T-helper 1 cell (primary cell): ENCODE measurements at regions not wholly inside any gene's neighbourhood (a gene's known extent, or its start where the extent isn't known, plus 50 kb on each side); places are given as distances from the start of the nearest gene placed in this dataset.
"Not testable (repeated sequence)": the region's sequence is repeated elsewhere in the genome, so short reads cannot be mapped to it uniquely, and the experiment has no call there.

Experiments used
- DNase-seq, 5 donors: peaks; one replicate each; pipeline ENCODE4 v3.0.0-alpha.2; 2012 to 2020

DNA sequence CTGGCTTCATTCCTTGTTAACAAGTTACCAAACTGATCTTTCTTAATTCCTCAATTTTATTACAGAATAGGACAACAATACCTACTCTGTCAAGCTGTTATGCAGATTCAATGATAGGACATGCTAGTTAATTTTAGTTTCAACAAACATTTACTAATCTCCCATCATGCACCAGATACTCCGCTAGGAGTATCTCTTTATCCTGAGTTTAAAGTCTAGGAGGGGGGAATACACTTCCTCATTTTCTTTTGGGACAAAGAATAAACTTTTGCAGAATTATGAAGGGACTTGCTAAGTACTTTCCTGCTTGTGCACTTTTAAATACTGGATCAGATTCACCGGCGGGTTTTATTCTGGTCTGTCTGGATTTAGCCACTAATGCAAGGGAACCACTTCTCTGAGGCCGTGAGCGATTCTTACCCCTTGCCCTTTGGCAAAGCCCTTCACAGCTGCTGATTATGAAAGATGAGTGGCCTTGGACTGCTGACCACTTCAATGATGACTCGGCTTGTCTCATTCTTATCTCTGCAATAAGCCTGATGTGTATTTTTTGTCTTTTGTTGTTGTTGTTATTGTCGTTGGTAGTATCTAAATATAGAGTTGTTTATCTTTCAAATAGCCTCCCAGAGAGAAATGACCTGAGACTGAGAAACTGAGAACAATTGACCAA is 73.9 kb downstream of the RMI1 start:
- no peak for DNase-seq

DNA sequence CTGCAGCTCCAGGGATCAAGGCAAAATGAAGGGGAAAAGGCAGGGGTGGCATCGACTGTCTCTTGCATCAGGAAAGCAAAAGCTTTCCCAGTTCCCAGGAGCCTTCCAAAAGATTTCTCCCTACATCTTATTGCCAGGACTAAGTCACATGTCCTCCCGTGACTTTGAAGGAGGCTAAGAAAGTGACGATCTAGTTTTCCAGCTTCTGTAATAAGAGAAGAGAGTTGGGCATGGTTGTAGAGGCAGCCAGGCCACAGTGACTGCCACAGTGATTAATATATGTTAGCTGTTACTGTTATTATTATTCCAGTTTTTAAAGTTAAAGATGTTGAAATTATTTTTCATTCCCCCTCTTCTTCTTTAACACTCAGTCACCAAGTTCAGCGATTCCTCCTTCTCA is 77.1 kb downstream of the RMI1 start:
- DNase-seq, result no peak

GRCh38 chr9:84059936-84060335 is 79.3 kb downstream of the RMI1 start:
- DNase-seq, result no peak

DNA sequence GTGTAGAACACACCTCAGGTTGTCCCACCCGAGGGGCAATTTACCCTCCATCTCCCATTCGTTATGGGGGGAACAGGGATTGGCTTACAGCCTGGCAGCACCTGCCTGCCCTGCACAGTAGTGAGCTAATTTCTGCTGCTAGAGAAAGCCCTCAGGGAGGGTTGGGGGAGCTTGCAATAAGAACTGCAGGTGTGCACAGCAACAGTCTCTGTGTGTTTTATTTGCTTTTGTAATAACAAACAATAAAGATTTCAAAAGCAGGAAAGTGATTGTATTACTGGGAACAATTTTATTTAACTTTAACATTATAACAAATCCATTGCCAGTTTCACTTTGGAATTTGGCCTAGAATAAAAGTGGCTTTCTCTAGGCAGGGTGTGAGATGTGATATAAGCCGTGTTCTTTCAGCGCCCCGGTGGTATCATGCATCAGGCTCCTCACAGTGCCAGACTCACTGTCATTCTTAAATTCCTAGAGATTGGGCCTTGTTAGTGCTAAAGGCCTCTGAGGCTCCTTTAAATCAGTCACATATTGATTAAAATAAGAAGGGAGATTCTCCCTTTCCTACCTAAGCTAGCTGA is 81.1 kb downstream of the RMI1 start:
- DNase-seq, result no peak

DNA sequence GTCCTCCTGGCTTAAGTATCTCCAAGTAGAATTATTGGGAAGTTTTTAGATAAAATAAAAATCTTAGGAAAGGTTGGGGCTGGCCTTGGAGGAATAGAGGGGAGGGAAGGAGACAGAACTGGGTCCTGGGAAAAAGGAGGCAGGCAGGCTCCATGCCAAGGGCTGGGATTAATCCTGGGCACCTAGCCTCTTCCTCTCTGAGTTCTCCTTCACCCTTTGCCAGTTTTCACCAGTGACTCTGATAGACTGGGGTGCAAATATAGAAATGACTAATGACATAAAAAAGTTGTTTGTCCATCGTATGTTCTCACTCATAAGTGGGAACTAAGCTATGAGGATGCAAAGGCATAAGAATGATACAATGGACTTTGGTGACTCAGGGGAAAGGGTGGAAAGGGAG is 81.9 kb downstream of the RMI1 start:
- no peak for DNase-seq

DNA sequence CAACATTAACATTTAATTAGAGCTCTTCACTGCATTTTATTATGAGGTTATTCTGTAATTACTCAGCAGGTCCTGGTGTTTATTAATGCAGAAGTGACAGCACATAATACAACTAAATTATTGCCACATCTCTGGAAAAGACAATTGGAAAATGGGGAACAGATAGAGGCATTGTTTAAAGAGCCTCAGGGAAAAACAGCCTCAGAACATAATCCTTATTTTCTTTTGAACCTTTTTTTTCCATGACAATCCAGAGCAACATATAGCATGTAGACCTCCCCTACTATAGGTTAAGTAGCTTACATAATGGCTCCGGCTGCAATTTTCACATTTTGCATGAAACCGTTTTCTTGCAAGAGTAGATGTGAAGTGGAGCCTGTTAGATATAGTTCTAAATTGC is 87.2 kb downstream of the RMI1 start:
- no peak for DNase-seq

GRCh38 chr9:84068872-84069271 is 88.3 kb downstream of the RMI1 start:
- DNase-seq, result no peak

- no peak for DNase-seq
Observed at GRCh38 chr9:84070590-84070989, 90.0 kb downstream of the RMI1 start.

DNA sequence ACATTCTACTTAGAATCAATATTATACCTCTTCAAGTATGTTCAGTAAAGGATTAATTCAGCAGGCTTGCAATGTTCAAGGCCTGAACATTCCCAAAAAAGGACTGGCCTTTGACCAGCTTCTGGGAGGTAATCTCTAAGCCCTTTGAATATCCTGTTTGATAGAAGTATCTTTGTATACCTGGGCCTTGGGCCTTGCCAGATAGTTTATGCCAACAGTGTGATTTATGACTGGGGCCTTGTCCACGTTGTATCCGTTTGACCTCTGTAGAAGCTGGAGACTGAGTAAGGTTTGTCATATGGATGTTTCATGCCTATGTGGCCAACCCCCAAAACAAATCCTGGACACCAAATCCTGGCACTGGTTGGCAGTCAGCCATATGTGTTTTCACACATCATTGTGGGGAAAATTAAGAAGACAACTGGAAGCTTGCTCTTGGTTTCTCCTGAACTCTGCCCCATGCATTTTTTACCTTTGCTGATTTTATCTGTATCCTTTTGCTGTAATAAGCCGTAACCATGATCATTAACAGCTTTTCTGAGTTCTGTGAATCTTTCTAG is 92.1 kb downstream of the RMI1 start:
- DNase-seq, result no peak

DNA sequence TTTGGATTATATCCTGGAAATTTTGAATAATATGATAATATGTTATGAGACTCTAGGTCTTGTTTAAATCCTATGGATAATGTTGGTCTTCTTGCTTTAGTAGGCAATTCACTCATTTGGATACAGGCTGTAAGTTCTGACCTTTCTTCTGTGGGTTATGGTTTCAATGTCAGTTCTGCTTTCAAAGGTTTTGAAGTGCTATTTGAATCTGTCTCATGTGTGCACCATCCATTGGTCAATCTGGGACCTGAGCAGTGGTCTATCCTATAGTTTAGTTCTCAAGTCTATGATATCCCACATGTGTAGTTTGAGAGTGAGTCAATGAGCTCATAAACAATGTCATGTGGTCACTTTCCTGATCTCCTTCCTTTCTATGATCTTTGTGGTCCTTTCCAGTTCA is 94.4 kb downstream of the RMI1 start:
- no peak for DNase-seq

DNA sequence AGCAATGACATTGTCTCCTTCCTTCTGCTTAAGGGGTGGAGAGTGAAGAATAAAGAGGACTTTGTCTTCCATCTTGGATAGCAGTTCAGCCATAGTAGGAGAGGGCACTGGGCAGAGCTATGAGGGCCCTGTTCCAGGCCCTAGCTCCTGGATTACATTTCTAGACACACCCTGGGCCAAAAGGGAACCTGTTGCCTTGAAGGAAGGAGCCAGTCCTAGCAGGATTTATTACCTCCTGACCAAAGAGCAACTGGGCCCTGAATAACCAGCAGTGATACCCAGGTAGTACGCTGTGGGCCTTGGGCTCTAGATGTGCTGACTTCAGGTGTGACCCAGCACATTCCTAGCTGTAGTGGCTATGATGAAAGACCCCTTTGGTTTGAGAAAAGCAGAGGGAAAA is 95.8 kb downstream of the RMI1 start:
- DNase-seq, result no peak

DNA sequence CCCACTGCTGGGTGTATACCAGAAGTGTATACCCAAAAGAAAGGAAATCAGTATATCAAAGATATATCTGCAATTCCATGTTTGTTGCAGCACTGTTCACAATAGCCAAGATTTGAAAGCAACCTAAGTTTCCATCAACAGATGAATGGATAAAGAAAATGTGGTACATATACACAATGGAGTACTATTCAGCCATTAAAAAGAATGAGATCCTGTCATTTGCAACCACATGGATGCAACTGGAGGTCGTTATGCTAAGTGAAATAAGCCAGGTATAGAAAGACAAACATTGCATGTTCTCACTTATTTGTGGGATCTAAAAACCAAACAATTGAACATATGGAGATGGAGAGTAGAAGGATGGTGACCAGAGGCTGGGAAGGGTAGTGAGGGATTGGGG is 97.2 kb downstream of the RMI1 start:
- not testable (repeated sequence) for DNase-seq

DNA sequence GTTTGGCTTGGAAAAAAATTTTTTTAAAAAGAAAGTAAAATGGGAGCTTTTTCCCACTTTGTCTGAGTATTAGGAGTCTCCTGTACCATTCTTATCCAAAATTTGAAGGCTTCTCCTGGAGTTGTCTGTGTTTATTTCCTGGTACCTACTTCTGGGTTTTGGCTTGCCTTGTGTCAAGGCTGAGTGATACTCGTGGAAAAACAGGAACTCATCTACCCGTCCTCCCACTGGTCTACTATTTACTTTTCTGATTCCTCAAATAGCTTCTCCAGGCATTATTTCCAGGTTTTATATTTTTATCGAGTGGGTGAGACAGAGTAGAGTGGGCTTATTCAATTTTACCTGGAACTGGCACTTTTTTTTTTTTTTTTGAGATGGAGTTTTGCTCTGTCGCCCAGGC is 99.4 kb downstream of the RMI1 start:
- DNase-seq, result no peak

GRCh38 chr9:84101964-84102632 is 121.5 kb downstream of the RMI1 start:
- DNase-seq, result no peak

DNA sequence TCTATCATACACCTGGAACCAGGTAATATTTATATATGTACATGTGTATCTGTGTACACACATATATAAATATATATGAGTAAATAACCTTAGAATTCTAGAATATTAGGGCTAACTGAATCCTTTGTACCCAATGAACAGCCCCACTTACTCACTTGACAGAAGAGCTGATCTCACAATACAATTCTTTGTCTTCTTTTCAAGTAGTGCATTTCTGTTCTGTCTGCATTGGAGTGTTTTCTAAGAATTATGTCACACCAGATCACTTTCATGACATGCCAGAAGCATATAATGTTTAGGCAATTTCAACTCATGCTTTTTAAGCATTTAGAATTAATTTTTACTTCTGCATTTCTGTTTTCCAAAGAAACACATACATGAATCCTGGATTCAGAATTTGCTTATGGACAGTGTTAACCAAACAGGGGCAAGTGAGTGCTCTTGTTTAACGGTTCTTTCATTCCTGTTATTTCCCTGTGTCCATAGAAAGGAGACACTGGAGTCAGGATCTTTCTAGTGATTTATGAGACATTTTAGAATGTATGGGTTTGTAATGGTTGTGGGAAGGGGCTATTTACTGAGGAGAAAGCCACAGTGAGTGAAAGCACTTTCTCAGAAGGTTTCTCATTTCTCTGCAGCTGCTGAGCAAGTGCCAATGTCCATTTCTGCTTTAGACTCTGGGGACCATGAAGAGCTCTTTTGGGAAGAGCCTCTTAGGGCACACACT is 123.2 kb downstream of the RMI1 start:
- no peak for DNase-seq

GRCh38 chr9:84107081-84107480 is 126.5 kb downstream of the RMI1 start:
- DNase-seq, result no peak

GRCh38 chr9:84107995-84108394 is 127.4 kb downstream of the RMI1 start:
- no peak for DNase-seq

DNA sequence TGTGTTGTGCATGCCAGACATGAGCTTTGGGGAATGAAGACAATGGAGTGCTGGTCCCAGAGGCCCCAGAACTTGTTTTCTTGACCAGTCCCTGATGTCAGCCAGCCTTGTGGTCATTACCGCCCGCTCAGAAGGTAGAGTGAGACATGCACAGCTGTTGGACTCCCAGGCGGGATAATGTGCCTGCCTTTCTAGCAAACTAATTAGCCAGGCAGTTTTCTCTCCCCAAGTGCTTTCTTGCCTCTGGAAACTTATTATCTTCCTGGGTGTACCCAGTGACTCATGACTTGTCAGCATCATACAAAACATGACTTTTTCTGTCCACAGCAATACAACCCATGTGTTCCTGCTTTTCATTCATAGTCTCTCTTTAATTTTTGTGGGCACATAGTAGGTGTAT is 131.1 kb downstream of the RMI1 start:
- no peak for DNase-seq

DNA sequence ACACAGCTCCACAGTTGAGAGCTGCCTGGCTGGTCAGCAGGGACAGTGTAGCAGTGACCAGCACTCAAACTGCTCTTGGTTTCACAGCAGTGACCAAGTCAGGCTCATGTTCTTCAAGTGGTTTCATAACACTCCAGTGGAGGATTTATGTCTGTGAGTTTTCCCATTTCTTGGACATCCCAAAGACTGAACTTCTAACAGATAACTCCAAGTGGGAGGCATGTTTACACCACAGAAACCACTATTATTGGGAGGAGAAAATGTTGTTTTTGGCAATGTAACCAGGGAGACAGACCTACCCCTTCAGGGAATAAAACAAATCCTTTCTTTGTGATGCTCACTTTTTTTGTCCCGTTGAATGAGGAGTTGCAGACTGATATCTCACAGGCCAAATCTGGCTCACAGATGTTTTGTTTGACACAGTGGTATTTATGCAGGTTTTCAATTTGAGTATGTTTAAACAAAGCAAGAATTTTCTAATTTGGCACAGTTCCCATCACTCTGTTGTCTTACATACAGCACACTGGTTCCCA is 141.5 kb downstream of the RMI1 start:
- no peak for DNase-seq

GRCh38 chr9:84122572-84122971 is 142.0 kb downstream of the RMI1 start:
- DNase-seq, result no peak

GRCh38 chr9:84123648-84124406 is 143.2 kb downstream of the RMI1 start:
- no peak for DNase-seq

GRCh38 chr9:84125046-84125445 is 144.4 kb downstream of the RMI1 start:
- no peak for DNase-seq
